ENCODE measurements at regions not wholly inside any gene's neighbourhood (a gene's known extent, or its start where the extent isn't known, plus 50 kb on each side); places are given as distances from the start of the nearest gene placed in this dataset.

DNA sequence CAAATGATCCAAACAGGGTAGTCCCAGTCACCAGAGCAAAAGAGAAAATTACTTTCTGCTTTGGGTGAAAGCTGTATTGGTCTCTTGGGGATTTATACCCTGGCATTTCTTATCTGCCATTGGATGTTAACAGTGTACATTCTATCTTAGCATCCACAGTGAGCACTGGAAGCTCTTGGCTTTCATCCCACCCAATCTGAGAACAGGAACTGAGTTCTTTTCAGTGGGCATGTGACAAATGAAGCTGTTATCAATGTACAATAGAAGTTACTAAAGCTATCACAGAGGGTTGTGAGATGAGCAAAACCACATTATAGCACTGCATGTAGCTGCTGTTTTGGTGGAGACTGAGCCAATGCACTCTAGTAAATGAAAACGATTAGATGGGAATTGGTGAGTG, 300.7 kb downstream of the TUSC7 start:
- WGBS, 2 donors, result 55 to 64% methylated on average over 1 of the region's 1 CpG
- Histone ChIP-seq H3K4me3 (ENCODE audit: low read depth in 1 of 2, low read length in 2 of 2) (no peak overlapping the region), H3K4me1 (ENCODE audit: control insufficient read depth in 2 of 2, insufficient read depth in 2 of 2, low read length in 1 of 2) (no peaks in the 10 kb centered on the region)

GRCh38 chr3:117011687-117012250, 302.2 kb downstream of the TUSC7 start:
- WGBS, 2 donors, result 54 to 66% methylated on average over 7 of the region's 7 CpGs

More for the DNA sequence above, 300.7 kb downstream of the TUSC7 start:
- Histone ChIP-seq H3K9me3 (ENCODE audit: control insufficient read depth in 2 of 2, insufficient read depth in 1 of 2, low read depth in 1 of 2, low read length in 1 of 2) (no peaks in the 10 kb centered on the region), H3K27me3 (ENCODE audit: control insufficient read depth in 1 of 2, insufficient read depth in 2 of 2, low read length in 2 of 2) (no peaks in the 10 kb centered on the region), H3K27ac (ENCODE audit: low read depth in 2 of 2, low read length in 1 of 2) (no peak overlapping the region), H3K36me3 (ENCODE audit: control insufficient read depth in 2 of 2, insufficient read depth in 2 of 2, low read length in 1 of 2) (no peaks in the 10 kb centered on the region)

DNA sequence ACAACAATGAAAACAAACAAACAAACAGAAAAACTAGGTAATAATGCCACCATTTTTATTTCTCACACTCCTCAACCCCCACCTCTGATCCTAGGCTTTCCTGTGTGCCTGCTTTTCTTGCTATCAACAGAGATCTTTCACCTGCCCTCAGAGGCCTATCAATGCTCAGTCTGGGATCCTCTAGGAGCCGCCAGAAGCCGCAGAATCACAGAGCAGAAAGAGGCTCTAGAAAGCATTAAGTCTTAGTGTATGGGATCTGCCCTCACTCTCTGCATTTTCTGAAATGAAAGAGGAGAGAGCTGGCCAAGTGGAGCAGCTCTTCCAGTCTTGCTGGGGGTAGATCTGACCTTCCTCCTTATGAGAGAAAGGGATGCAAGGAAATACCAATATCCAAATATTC, 306.8 kb downstream of the TUSC7 start:
- no peaks in the 10 kb centered on the region for H3K9me3 ChIP-seq (ENCODE audit: control insufficient read depth in 2 of 2, insufficient read depth in 1 of 2, low read depth in 1 of 2, low read length in 1 of 2)
- H3K27ac ChIP-seq (ENCODE audit: low read depth in 2 of 2, low read length in 1 of 2), result no peak overlapping the region
- WGBS, 2 donors, result 86 to 90% methylated on average over 2 of the region's 2 CpGs
- H3K27me3 ChIP-seq (ENCODE audit: control insufficient read depth in 1 of 2, insufficient read depth in 2 of 2, low read length in 2 of 2), result no peaks in the 10 kb centered on the region
- no peaks in the 10 kb centered on the region for H3K4me1 ChIP-seq (ENCODE audit: control insufficient read depth in 2 of 2, insufficient read depth in 2 of 2, low read length in 1 of 2)
- H3K4me3 ChIP-seq (ENCODE audit: low read depth in 1 of 2, low read length in 2 of 2), result no peak overlapping the region
- no peaks in the 10 kb centered on the region for H3K36me3 ChIP-seq (ENCODE audit: control insufficient read depth in 2 of 2, insufficient read depth in 2 of 2, low read length in 1 of 2)

More at GRCh38 chr3:117011687-117012250, 302.2 kb downstream of the TUSC7 start:
- Histone ChIP-seq H3K4me1 (ENCODE audit: control insufficient read depth in 2 of 2, insufficient read depth in 2 of 2, low read length in 1 of 2) (no peaks in the 10 kb centered on the region), H3K36me3 (ENCODE audit: control insufficient read depth in 2 of 2, insufficient read depth in 2 of 2, low read length in 1 of 2) (no peaks in the 10 kb centered on the region), H3K27ac (ENCODE audit: low read depth in 2 of 2, low read length in 1 of 2) (no peak overlapping the region), H3K4me3 (ENCODE audit: low read depth in 1 of 2, low read length in 2 of 2) (no peak overlapping the region), H3K9me3 (ENCODE audit: control insufficient read depth in 2 of 2, insufficient read depth in 1 of 2, low read depth in 1 of 2, low read length in 1 of 2) (no peaks in the 10 kb centered on the region), H3K27me3 (ENCODE audit: control insufficient read depth in 1 of 2, insufficient read depth in 2 of 2, low read length in 2 of 2) (no peaks in the 10 kb centered on the region)

GRCh38 chr3:117017135-117017894, 307.7 kb downstream of the TUSC7 start:
- 58 to 77% methylated on average over 6 to 7 of the region's 7 CpGs for WGBS, 2 donors

DNA sequence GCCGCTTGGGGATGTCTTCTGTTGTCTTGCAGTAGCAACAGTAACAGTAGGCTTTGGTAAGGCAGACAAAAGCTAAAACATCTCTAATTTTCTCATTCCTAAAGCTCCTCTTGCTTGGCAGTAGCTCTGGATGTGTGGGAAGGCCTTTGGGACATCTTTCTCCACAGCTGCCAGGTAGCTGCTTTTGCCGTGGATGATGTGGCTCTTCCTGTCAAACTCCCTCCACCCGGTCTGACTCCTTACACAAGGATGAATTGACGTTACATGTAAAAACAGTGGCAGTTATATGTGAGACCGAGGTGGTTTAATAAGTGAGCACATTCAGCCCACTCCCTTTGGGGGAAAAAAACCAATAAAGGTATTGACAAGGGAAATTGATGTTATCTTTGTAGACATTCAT, 309.1 kb downstream of the TUSC7 start:
- no peak overlapping the region for H3K4me3 ChIP-seq (ENCODE audit: low read depth in 1 of 2, low read length in 2 of 2)
- no peaks in the 10 kb centered on the region for H3K4me1 ChIP-seq (ENCODE audit: control insufficient read depth in 2 of 2, insufficient read depth in 2 of 2, low read length in 1 of 2)
- no peaks in the 10 kb centered on the region for H3K36me3 ChIP-seq (ENCODE audit: control insufficient read depth in 2 of 2, insufficient read depth in 2 of 2, low read length in 1 of 2)
- no peaks in the 10 kb centered on the region for H3K27me3 ChIP-seq (ENCODE audit: control insufficient read depth in 1 of 2, insufficient read depth in 2 of 2, low read length in 2 of 2)
- WGBS, 2 donors, result 43 to 45% methylated on average over 5 of the region's 5 CpGs
- H3K27ac ChIP-seq (ENCODE audit: low read depth in 2 of 2, low read length in 1 of 2), result no peak overlapping the region
- no peaks in the 10 kb centered on the region for H3K9me3 ChIP-seq (ENCODE audit: control insufficient read depth in 2 of 2, insufficient read depth in 1 of 2, low read depth in 1 of 2, low read length in 1 of 2)

More at GRCh38 chr3:117017135-117017894, 307.7 kb downstream of the TUSC7 start:
- no peaks in the 10 kb centered on the region for H3K4me1 ChIP-seq (ENCODE audit: control insufficient read depth in 2 of 2, insufficient read depth in 2 of 2, low read length in 1 of 2)
- no peak overlapping the region for H3K4me3 ChIP-seq (ENCODE audit: low read depth in 1 of 2, low read length in 2 of 2)
- no peaks in the 10 kb centered on the region for H3K36me3 ChIP-seq (ENCODE audit: control insufficient read depth in 2 of 2, insufficient read depth in 2 of 2, low read length in 1 of 2)
- no peak overlapping the region for H3K27ac ChIP-seq (ENCODE audit: low read depth in 2 of 2, low read length in 1 of 2)
- H3K27me3 ChIP-seq (ENCODE audit: control insufficient read depth in 1 of 2, insufficient read depth in 2 of 2, low read length in 2 of 2), result no peaks in the 10 kb centered on the region
- H3K9me3 ChIP-seq (ENCODE audit: control insufficient read depth in 2 of 2, insufficient read depth in 1 of 2, low read depth in 1 of 2, low read length in 1 of 2), result no peaks in the 10 kb centered on the region

DNA sequence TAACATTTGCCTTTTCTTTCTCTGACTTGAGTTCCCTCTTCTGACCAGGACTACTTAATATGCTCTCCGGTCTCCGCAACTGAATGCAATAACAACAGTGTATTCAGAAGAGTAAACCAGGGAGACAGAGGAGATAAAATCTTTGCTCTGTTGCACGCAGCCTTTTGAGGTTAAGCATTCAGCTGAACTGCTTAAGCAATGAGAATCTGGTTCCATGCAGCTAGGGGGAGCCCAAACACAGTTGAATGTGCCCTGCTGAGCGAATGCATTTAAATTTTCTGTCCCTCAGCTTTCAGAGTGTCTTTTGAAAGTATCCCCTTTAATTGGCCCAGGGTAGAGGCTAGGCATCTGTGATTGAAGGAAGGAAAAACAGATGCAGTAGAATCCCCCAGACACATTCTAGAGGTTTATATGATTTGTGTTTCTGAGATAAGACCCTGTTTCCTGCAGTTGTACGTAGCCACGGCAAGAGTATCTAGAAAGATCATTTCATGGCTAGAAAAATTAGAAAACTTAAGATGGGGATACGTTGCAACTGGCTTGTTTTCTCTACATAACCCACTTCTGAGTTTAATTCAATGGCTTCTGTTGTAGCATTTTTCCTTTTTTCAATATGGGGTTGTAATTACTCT, 309.6 kb downstream of the TUSC7 start:
- H3K36me3 ChIP-seq (ENCODE audit: control insufficient read depth in 2 of 2, insufficient read depth in 2 of 2, low read length in 1 of 2), result no peaks in the 10 kb centered on the region
- WGBS, 2 donors, result 20 to 21% methylated on average over 7 of the region's 7 CpGs
- no peaks in the 10 kb centered on the region for H3K4me1 ChIP-seq (ENCODE audit: control insufficient read depth in 2 of 2, insufficient read depth in 2 of 2, low read length in 1 of 2)
- no peaks in the 10 kb centered on the region for H3K9me3 ChIP-seq (ENCODE audit: control insufficient read depth in 2 of 2, insufficient read depth in 1 of 2, low read depth in 1 of 2, low read length in 1 of 2)
- no peak overlapping the region for H3K27ac ChIP-seq (ENCODE audit: low read depth in 2 of 2, low read length in 1 of 2)
- no peaks in the 10 kb centered on the region for H3K27me3 ChIP-seq (ENCODE audit: control insufficient read depth in 1 of 2, insufficient read depth in 2 of 2, low read length in 2 of 2)
- H3K4me3 ChIP-seq (ENCODE audit: low read depth in 1 of 2, low read length in 2 of 2), result no peak overlapping the region

- no peaks in the 10 kb centered on the region for H3K36me3 ChIP-seq (ENCODE audit: control insufficient read depth in 2 of 2, insufficient read depth in 2 of 2, low read length in 1 of 2)
- 95 to 96% methylated on average over 22 of the region's 22 CpGs for WGBS, 2 donors
- H3K4me1 ChIP-seq (ENCODE audit: control insufficient read depth in 2 of 2, insufficient read depth in 2 of 2, low read length in 1 of 2), result no peaks in the 10 kb centered on the region
- no peaks in the 10 kb centered on the region for H3K27me3 ChIP-seq (ENCODE audit: control insufficient read depth in 1 of 2, insufficient read depth in 2 of 2, low read length in 2 of 2)
- no peaks in the 10 kb centered on the region for H3K9me3 ChIP-seq (ENCODE audit: control insufficient read depth in 2 of 2, insufficient read depth in 1 of 2, low read depth in 1 of 2, low read length in 1 of 2)
- no peak overlapping the region for H3K4me3 ChIP-seq (ENCODE audit: low read depth in 1 of 2, low read length in 2 of 2)
- no peak overlapping the region for H3K27ac ChIP-seq (ENCODE audit: low read depth in 2 of 2, low read length in 1 of 2)
These were observed 316.8 kb downstream of the TUSC7 start for GRCh38 chr3:117026401-117026800.

- no peaks in the 10 kb centered on the region for H3K36me3 ChIP-seq (ENCODE audit: control insufficient read depth in 2 of 2, insufficient read depth in 2 of 2, low read length in 1 of 2)
- H3K27ac ChIP-seq (ENCODE audit: low read depth in 2 of 2, low read length in 1 of 2), result no peak overlapping the region
- no peaks in the 10 kb centered on the region for H3K4me1 ChIP-seq (ENCODE audit: control insufficient read depth in 2 of 2, insufficient read depth in 2 of 2, low read length in 1 of 2)
- no peaks in the 10 kb centered on the region for H3K9me3 ChIP-seq (ENCODE audit: control insufficient read depth in 2 of 2, insufficient read depth in 1 of 2, low read depth in 1 of 2, low read length in 1 of 2)
- no peak overlapping the region for H3K4me3 ChIP-seq (ENCODE audit: low read depth in 1 of 2, low read length in 2 of 2)
- H3K27me3 ChIP-seq (ENCODE audit: control insufficient read depth in 1 of 2, insufficient read depth in 2 of 2, low read length in 2 of 2), result no peaks in the 10 kb centered on the region
These were observed 326.2 kb downstream of the TUSC7 start for GRCh38 chr3:117035745-117036144.

GRCh38 chr3:117036259-117036799, 326.8 kb downstream of the TUSC7 start:
- no peaks in the 10 kb centered on the region for H3K9me3 ChIP-seq (ENCODE audit: control insufficient read depth in 2 of 2, insufficient read depth in 1 of 2, low read depth in 1 of 2, low read length in 1 of 2)
- H3K27me3 ChIP-seq (ENCODE audit: control insufficient read depth in 1 of 2, insufficient read depth in 2 of 2, low read length in 2 of 2), result no peaks in the 10 kb centered on the region
- H3K36me3 ChIP-seq (ENCODE audit: control insufficient read depth in 2 of 2, insufficient read depth in 2 of 2, low read length in 1 of 2), result no peaks in the 10 kb centered on the region
- H3K27ac ChIP-seq (ENCODE audit: low read depth in 2 of 2, low read length in 1 of 2), result no peak overlapping the region
- H3K4me1 ChIP-seq (ENCODE audit: control insufficient read depth in 2 of 2, insufficient read depth in 2 of 2, low read length in 1 of 2), result no peaks in the 10 kb centered on the region
- no peak overlapping the region for H3K4me3 ChIP-seq (ENCODE audit: low read depth in 1 of 2, low read length in 2 of 2)
- 53 to 57% methylated on average over 4 of the region's 4 CpGs for WGBS, 2 donors

Data from esophagus (tissue), 2 donors.